ENCODE measurements at regions not wholly inside any gene's neighbourhood (a gene's known extent, or its start where the extent isn't known, plus 50 kb on each side); places are given as distances from the start of the nearest gene placed in this dataset.

DNA sequence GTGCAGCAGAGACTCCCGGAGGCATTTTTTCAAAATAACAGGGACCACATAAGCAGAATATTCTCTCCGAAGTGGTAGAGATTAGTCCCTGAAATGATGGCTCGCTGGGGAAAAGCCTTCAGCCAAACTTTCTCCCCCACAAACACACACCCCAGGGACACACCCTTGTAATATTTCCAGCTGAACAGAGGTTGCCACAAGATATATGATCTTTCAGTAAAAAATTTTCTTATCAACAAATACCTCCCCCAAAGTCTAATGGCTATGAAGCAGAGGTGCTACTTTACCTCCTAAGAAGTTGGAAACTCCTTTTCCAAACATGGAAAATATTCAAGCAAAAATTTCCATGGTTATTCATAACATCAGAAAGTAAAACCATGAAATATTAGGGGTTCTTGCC is 190.2 kb upstream of the PALMD start:
- 100% methylated on average over 1 of the region's 3 CpGs for WGBS (ENCODE audit: insufficient coverage)
- Histone ChIP-seq H3K4me2 (replicated peaks; ENCODE audit: extremely low read depth, low read length, poor library complexity, severe bottlenecking) (no peak overlapping the region), H3K27me3 (ENCODE audit: control insufficient read depth in 2 of 2, insufficient read depth in 2 of 2, low read length in 2 of 2) (no peaks in the 10 kb centered on the region), H2AFZ (ENCODE audit: insufficient read depth, low read depth, low read length, poor library complexity, severe bottlenecking) (no peak overlapping the region), H3K36me3 (replicated peaks in 1 of 2; ENCODE audit: control insufficient read depth in 1 of 2, insufficient read depth in 2 of 2, low read length in 2 of 2) (no peaks in the 10 kb centered on the region), H3K27ac (ENCODE audit: low read depth in 1 of 2, low read length in 2 of 2) (no peak overlapping the region), H3K9me3 (replicated peaks in 1 of 2; ENCODE audit: control insufficient read depth in 1 of 2, insufficient read depth in 1 of 2, low read length in 2 of 2) (no peaks in the 10 kb centered on the region), H3K4me1 (ENCODE audit: control insufficient read depth in 1 of 2, insufficient read depth in 2 of 2, low read length in 2 of 2) (no peaks in the 10 kb centered on the region), H3K9ac (ENCODE audit: insufficient read depth, low read length, poor library complexity, severe bottlenecking) (no peak overlapping the region), H4K20me1 (ENCODE audit: insufficient read depth, low read length) (no peaks in the 10 kb centered on the region), H3K4me3 (replicated peaks in 1 of 3; ENCODE audit: low read depth in 2 of 3, low read length in 3 of 3) (no peak overlapping the region), H3K79me2 (ENCODE audit: insufficient read depth, low read length) (no peaks in the 10 kb centered on the region)
- H3K36me3 Mint-ChIP-seq = no peaks in the 10 kb centered on the region
- peaks cover 0 to 2% (median 0%) of the 10 kb centered on the region in 7 donors for H3K9me3 Mint-ChIP-seq
- TF ChIP-seq CTCF (IDR thresholded peaks at IDR 0.05) = no peak
- H3K27me3 Mint-ChIP-seq (ENCODE audit: low read depth in 3 of 3) = peaks cover 0 to 4% (median 2%) of the 10 kb centered on the region in 3 donors
- H3K4me1 Mint-ChIP-seq = no peaks in the 10 kb centered on the region
- intact Hi-C loops (cut with micrococcal nuclease) = no loop called here
- no peak overlapping the region for H3K27ac Mint-ChIP-seq
- DNase-seq = no peak
- H3K4me3 Mint-ChIP-seq = no peak overlapping the region

DNA sequence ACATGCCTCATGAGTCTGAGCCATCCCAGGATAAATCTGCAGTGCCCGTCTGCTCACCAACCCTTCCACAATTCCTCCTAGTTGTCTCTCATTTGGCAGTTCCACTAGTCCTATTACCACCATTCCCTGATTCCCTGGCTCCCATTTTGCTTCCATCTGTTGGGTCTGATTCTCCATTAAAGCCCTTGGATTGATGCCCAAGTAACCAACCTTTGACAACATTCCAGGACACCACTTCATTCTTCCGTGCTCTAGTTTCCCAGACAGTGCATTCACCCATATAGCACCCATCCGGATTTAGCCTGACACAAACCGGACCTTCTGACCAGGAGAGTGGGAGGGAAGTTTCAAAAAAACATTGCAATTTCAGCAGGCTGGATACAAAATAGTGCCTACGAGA is 189.4 kb upstream of the PALMD start:
- WGBS (ENCODE audit: insufficient coverage) = 100% methylated on average over 1 of the region's 5 CpGs
- no peak overlapping the region for H3K4me3 Mint-ChIP-seq
- Histone ChIP-seq H3K9me3 (replicated peaks in 1 of 2; ENCODE audit: control insufficient read depth in 1 of 2, insufficient read depth in 1 of 2, low read length in 2 of 2) (no peaks in the 10 kb centered on the region), H3K9ac (ENCODE audit: insufficient read depth, low read length, poor library complexity, severe bottlenecking) (no peak overlapping the region), H3K27ac (ENCODE audit: low read depth in 1 of 2, low read length in 2 of 2) (no peak overlapping the region), H3K4me1 (ENCODE audit: control insufficient read depth in 1 of 2, insufficient read depth in 2 of 2, low read length in 2 of 2) (no peaks in the 10 kb centered on the region), H3K79me2 (ENCODE audit: insufficient read depth, low read length) (no peaks in the 10 kb centered on the region), H3K36me3 (replicated peaks in 1 of 2; ENCODE audit: control insufficient read depth in 1 of 2, insufficient read depth in 2 of 2, low read length in 2 of 2) (no peaks in the 10 kb centered on the region), H3K4me3 (replicated peaks in 1 of 3; ENCODE audit: low read depth in 2 of 3, low read length in 3 of 3) (no peak overlapping the region), H3K27me3 (ENCODE audit: control insufficient read depth in 2 of 2, insufficient read depth in 2 of 2, low read length in 2 of 2) (no peaks in the 10 kb centered on the region), H3K4me2 (replicated peaks; ENCODE audit: extremely low read depth, low read length, poor library complexity, severe bottlenecking) (no peak overlapping the region), H2AFZ (ENCODE audit: insufficient read depth, low read depth, low read length, poor library complexity, severe bottlenecking) (no peak overlapping the region), H4K20me1 (ENCODE audit: insufficient read depth, low read length) (no peaks in the 10 kb centered on the region)
- no peak overlapping the region for H3K27ac Mint-ChIP-seq
- H3K27me3 Mint-ChIP-seq (ENCODE audit: low read depth in 3 of 3) = peaks cover 0 to 4% (median 2%) of the 10 kb centered on the region in 3 donors
- H3K4me1 Mint-ChIP-seq = no peaks in the 10 kb centered on the region
- peaks cover 0 to 2% (median 0%) of the 10 kb centered on the region in 7 donors for H3K9me3 Mint-ChIP-seq
- TF ChIP-seq CTCF (IDR thresholded peaks at IDR 0.05) = no peak
- intact Hi-C loops (cut with micrococcal nuclease) = no loop called here
- no peak for DNase-seq
- H3K36me3 Mint-ChIP-seq = no peaks in the 10 kb centered on the region

All from CD14-positive monocyte (primary cell).